Inflammatory macrophage treated with lipopolysaccharide for 1 hour (primary cell): ENCODE measurements at regions not wholly inside any gene's neighbourhood (a gene's known extent, or its start where the extent isn't known, plus 50 kb on each side); places are given as distances from the start of the nearest gene placed in this dataset.

ENCODE experiments used
- DNase-seq, 2 donors: peaks; one replicate each; pipeline ENCODE4 v3.0.0-alpha.2; 2020 to 2022

- no peak for DNase-seq
Measured at GRCh38 chr3:80275120-80275519, 507.3 kb upstream of the ROBO1 start.

- DNase-seq = no peak
Measured at GRCh38 chr3:80263260-80263659, 495.5 kb upstream of the ROBO1 start.

- no peak for DNase-seq
Measured at GRCh38 chr3:80261082-80261481, 493.3 kb upstream of the ROBO1 start.

GRCh38 chr3:80259736-80260135 is 491.9 kb upstream of the ROBO1 start:
- DNase-seq = no peak

GRCh38 chr3:80252113-80252512 is 484.3 kb upstream of the ROBO1 start:
- no peak for DNase-seq

- no peak for DNase-seq
Measured at GRCh38 chr3:80247766-80248165, 480.0 kb upstream of the ROBO1 start.

- no peak for DNase-seq
Measured at GRCh38 chr3:80244390-80244789, 476.6 kb upstream of the ROBO1 start.

- no peak for DNase-seq
Measured at GRCh38 chr3:80241791-80242190, 474.0 kb upstream of the ROBO1 start.

- DNase-seq = no peak
Measured at GRCh38 chr3:80239301-80239700, 471.5 kb upstream of the ROBO1 start.

GRCh38 chr3:80238606-80239005 is 470.8 kb upstream of the ROBO1 start:
- DNase-seq = no peak

GRCh38 chr3:80238152-80238551 is 470.4 kb upstream of the ROBO1 start:
- DNase-seq = no peak

- DNase-seq = no peak
Measured at GRCh38 chr3:80234706-80235105, 466.9 kb upstream of the ROBO1 start.

- DNase-seq = no peak
Measured at GRCh38 chr3:80233576-80233975, 465.8 kb upstream of the ROBO1 start.

- no peak for DNase-seq
Measured at GRCh38 chr3:80232760-80233159, 465.0 kb upstream of the ROBO1 start.

GRCh38 chr3:80230962-80231361 is 463.2 kb upstream of the ROBO1 start:
- no peak for DNase-seq

- DNase-seq = no peak
Measured at GRCh38 chr3:80227216-80227615, 459.4 kb upstream of the ROBO1 start.

GRCh38 chr3:80215191-80215590 is 447.4 kb upstream of the ROBO1 start:
- no peak for DNase-seq

- DNase-seq = no peak
Measured at GRCh38 chr3:80213086-80213485, 445.3 kb upstream of the ROBO1 start.

- DNase-seq = no peak
Measured at GRCh38 chr3:80192936-80193335, 425.1 kb upstream of the ROBO1 start.

- DNase-seq = no peak
Measured at GRCh38 chr3:80190051-80190450, 422.3 kb upstream of the ROBO1 start.

GRCh38 chr3:80187981-80188380 is 420.2 kb upstream of the ROBO1 start:
- DNase-seq = no peak

- no peak for DNase-seq
Measured at GRCh38 chr3:80159990-80160506, 392.2 kb upstream of the ROBO1 start.

- DNase-seq = no peak
Measured at GRCh38 chr3:80158332-80158731, 390.5 kb upstream of the ROBO1 start.

- DNase-seq = no peak
Measured at GRCh38 chr3:80157546-80157945, 389.7 kb upstream of the ROBO1 start.

GRCh38 chr3:80152692-80153091 is 384.9 kb upstream of the ROBO1 start:
- DNase-seq = no peak

GRCh38 chr3:80142714-80143113 is 374.9 kb upstream of the ROBO1 start:
- no peak for DNase-seq
